HEK293 (cell line): ENCODE measurements at regions not wholly inside any gene's neighbourhood (a gene's known extent, or its start where the extent isn't known, plus 50 kb on each side); places are given as distances from the start of the nearest gene placed in this dataset.

Experiments used
- CTCF ChIA-PET: fragments of 350-600 bp; formaldehyde crosslinking; extraction: SDS; loops from one replicate; lab custom pipeline; 2021; ENCODE audit warnings: antibody characterized with exemption; lab: Yijun Ruan, JAX
- POLR2A ChIA-PET: fragments of 300-600 bp; formaldehyde crosslinking; extraction: SDS; loops from one replicate; lab custom pipeline; 2020; ENCODE audit warnings: antibody characterized with exemption, inconsistent platforms; lab: Yijun Ruan, JAX
- H3K27ac ChIP-seq: fragments of 200-500 bp; sonication (Bioruptor generic); 2 replicates; pipeline ENCODE4 v1.5.1; 2014; ENCODE audit warnings: low read depth, low read length, control low read depth, inconsistent platforms; ENCODE audit errors: extremely low read depth
- H3K36me3 ChIP-seq, 2 experiments: fragments of 200-500 bp in 1 of 2; sonication (Bioruptor generic) in 1 of 2; 1 replicate in 1 of 2; 2 replicates in 1 of 2; pipeline ENCODE4 v1.5.1; 2014 to 2017; ENCODE audit warnings: inconsistent platforms in 2 of 2, low read length in 2 of 2; ENCODE audit not compliant: control insufficient read depth in 2 of 2, insufficient read depth in 1 of 2
- H3K4me1 ChIP-seq: fragments of 200-500 bp; sonication (Bioruptor generic); 2 replicates; pipeline ENCODE4 v1.5.1; 2014; ENCODE audit warnings: mild to moderate bottlenecking, low read length, inconsistent platforms; ENCODE audit not compliant: control insufficient read depth, insufficient read depth
- H3K4me3 ChIP-seq: 2 replicates; pipeline ENCODE4 v1.5.1; 2011; ENCODE audit warnings: low read depth, mild to moderate bottlenecking, control low read depth, low read length, moderate library complexity
- H3K9me3 ChIP-seq: fragments of 200-500 bp; sonication (Bioruptor generic); 2 replicates; pipeline ENCODE4 v1.5.1; 2014; ENCODE audit warnings: low read depth, low read length, inconsistent platforms; ENCODE audit not compliant: control insufficient read depth, insufficient read depth
- EGR2 ChIP-seq: fragments of 450-650 bp; formaldehyde crosslinking; IDR thresholded peaks from 2 replicates; pipeline ENCODE4 v1.5.1; 2016; ENCODE audit warnings: low read depth, missing biosample characterization, missing genetic modification characterization
- KLF1 ChIP-seq: fragments of 450-650 bp; formaldehyde crosslinking; IDR thresholded peaks from 2 replicates; pipeline ENCODE4 v1.5.1; 2016; ENCODE audit warnings: missing biosample characterization, missing genetic modification characterization
- KLF10 ChIP-seq: fragments of 450-650 bp; IDR thresholded peaks from 2 replicates; pipeline ENCODE4 v1.5.1; 2018; ENCODE audit warnings: missing biosample characterization, mild to moderate bottlenecking, missing genetic modification characterization
- KLF7 ChIP-seq: fragments of 450-650 bp; formaldehyde crosslinking; IDR thresholded peaks from 2 replicates; pipeline ENCODE4 v1.5.1; 2016; ENCODE audit warnings: missing biosample characterization, missing genetic modification characterization, borderline replicate concordance
- MZF1 ChIP-seq: fragments of 450-650 bp; formaldehyde crosslinking; IDR thresholded peaks from 2 replicates; pipeline ENCODE4 v1.5.1; 2017; ENCODE audit warnings: missing biosample characterization, missing genetic modification characterization, borderline replicate concordance
- SCRT2 ChIP-seq: fragments of 450-650 bp; formaldehyde crosslinking; IDR thresholded peaks from 2 replicates; pipeline ENCODE4 v1.5.1; 2016; ENCODE audit warnings: missing biosample characterization, missing genetic modification characterization
- ZBTB20 ChIP-seq: fragments of 450-650 bp; formaldehyde crosslinking; IDR thresholded peaks from 2 replicates; pipeline ENCODE4 v1.5.1; 2016; ENCODE audit warnings: missing biosample characterization, missing genetic modification characterization
- ZBTB21 ChIP-seq: fragments of 450-650 bp; formaldehyde crosslinking; IDR thresholded peaks from 2 replicates; pipeline ENCODE4 v1.5.1; 2017; ENCODE audit warnings: missing biosample characterization, missing genetic modification characterization
- ZBTB7A ChIP-seq: fragments of 450-650 bp; formaldehyde crosslinking; IDR thresholded peaks from 2 replicates; pipeline ENCODE4 v1.5.1; 2016; ENCODE audit warnings: low read depth, missing biosample characterization, missing genetic modification characterization
- ZFHX2 ChIP-seq: fragments of 450-650 bp; formaldehyde crosslinking; conservative IDR thresholded peaks from 2 replicates; pipeline ENCODE4 v1.5.1; 2016; ENCODE audit warnings: missing biosample characterization, missing genetic modification characterization
- ZFP37 ChIP-seq: fragments of 450-650 bp; formaldehyde crosslinking; IDR thresholded peaks from 2 replicates; pipeline ENCODE4 v1.5.1; 2016; ENCODE audit warnings: missing biosample characterization, missing genetic modification characterization
- ZNF121 ChIP-seq: fragments of 450-650 bp; formaldehyde crosslinking; IDR thresholded peaks from 2 replicates; pipeline ENCODE4 v1.5.1; 2016; ENCODE audit warnings: missing biosample characterization, missing genetic modification characterization
- ZNF155 ChIP-seq: fragments of 450-650 bp; formaldehyde crosslinking; IDR thresholded peaks from 2 replicates; pipeline ENCODE4 v1.5.1; 2016; ENCODE audit warnings: missing biosample characterization, missing genetic modification characterization
- ZNF174 ChIP-seq: fragments of 450-650 bp; formaldehyde crosslinking; IDR thresholded peaks from 2 replicates; pipeline ENCODE4 v1.5.0; 2017; ENCODE audit warnings: missing biosample characterization, mild to moderate bottlenecking, missing genetic modification characterization
- ZNF211 ChIP-seq: fragments of 450-650 bp; formaldehyde crosslinking; IDR thresholded peaks from 2 replicates; pipeline ENCODE4 v1.5.1; 2016; ENCODE audit warnings: low read depth, missing biosample characterization, missing genetic modification characterization
- ZNF510 ChIP-seq: fragments of 450-650 bp; formaldehyde crosslinking; IDR thresholded peaks from 2 replicates; pipeline ENCODE4 v1.5.1; 2018; ENCODE audit warnings: mild to moderate bottlenecking, missing genetic modification characterization, missing biosample characterization; ENCODE audit not compliant: insufficient replicate concordance
- ZNF621 ChIP-seq: fragments of 450-650 bp; formaldehyde crosslinking; IDR thresholded peaks from 2 replicates; pipeline ENCODE4 v1.5.1; 2017; ENCODE audit warnings: missing biosample characterization, missing genetic modification characterization
- ZNF654 ChIP-seq: fragments of 450-650 bp; formaldehyde crosslinking; IDR thresholded peaks from 2 replicates; pipeline ENCODE4 v1.5.1; 2016; ENCODE audit warnings: low read depth, missing biosample characterization, missing genetic modification characterization
- ZNF658 ChIP-seq: fragments of 450-650 bp; formaldehyde crosslinking; IDR thresholded peaks from 2 replicates; pipeline ENCODE4; 2016; ENCODE audit warnings: missing biosample characterization, missing genetic modification characterization
- ZNF664 ChIP-seq: fragments of 450-650 bp; formaldehyde crosslinking; IDR thresholded peaks from 2 replicates; pipeline ENCODE4 v1.5.1; 2016; ENCODE audit warnings: missing biosample characterization, missing genetic modification characterization
- ZNF701 ChIP-seq: fragments of 450-650 bp; formaldehyde crosslinking; IDR thresholded peaks from 2 replicates; pipeline ENCODE4 v1.5.1; 2016; ENCODE audit warnings: missing biosample characterization, missing genetic modification characterization
- ZNF747 ChIP-seq: fragments of 450-650 bp; formaldehyde crosslinking; IDR thresholded peaks from 2 replicates; pipeline ENCODE4 v1.5.1; 2016; ENCODE audit warnings: missing biosample characterization, missing genetic modification characterization
- ZNF776 ChIP-seq: fragments of 450-650 bp; formaldehyde crosslinking; IDR thresholded peaks from 2 replicates; pipeline ENCODE4 v1.5.0; 2017; ENCODE audit warnings: missing biosample characterization, missing genetic modification characterization, borderline replicate concordance
- ZSCAN16 ChIP-seq: fragments of 450-650 bp; formaldehyde crosslinking; IDR thresholded peaks from 2 replicates; pipeline ENCODE4 v1.5.1; 2016; ENCODE audit warnings: missing biosample characterization, missing genetic modification characterization
- TF ChIP-seq, protein P1 (sequence below): fragments of 450-650 bp; formaldehyde crosslinking; IDR thresholded peaks from 2 replicates; pipeline ENCODE4 v1.5.1; 2016; ENCODE audit warnings: missing biosample characterization, missing genetic modification characterization
- TF ChIP-seq, protein P2 (sequence below): fragments of 450-650 bp; formaldehyde crosslinking; IDR thresholded peaks from 2 replicates; pipeline ENCODE4 v1.5.1; 2016; ENCODE audit warnings: missing biosample characterization, missing genetic modification characterization
- TF ChIP-seq, protein P3 (sequence below): fragments of 450-650 bp; formaldehyde crosslinking; IDR thresholded peaks from 2 replicates; pipeline ENCODE4 v1.5.1; 2017; ENCODE audit warnings: missing biosample characterization, missing genetic modification characterization

- POLR2A ChIA-PET = no interaction called here
- Histone ChIP-seq H3K4me3 (no peak overlapping the region), H3K36me3 (no peaks in the 10 kb centered on the region), H3K4me1 (no peaks in the 10 kb centered on the region), H3K27ac (no peak overlapping the region), H3K9me3 (no peaks in the 10 kb centered on the region)
- CTCF ChIA-PET = no interaction called here
- TF ChIP-seq ZNF121 (tag by site-specific recombination) (no peak), ZNF174 (tag by site-specific recombination) (no peak), SCRT2 (tag by site-specific recombination) (no peak), ZNF155 (tag by site-specific recombination) (no peak), ZNF776 (tag by site-specific recombination) (no peak), ZSCAN16 (tag by site-specific recombination) (no peak), EGR2 (tag by site-specific recombination) (no peak), ZFP37 (tag by site-specific recombination) (no peak)
- TF ChIP-seq, protein P1, sequence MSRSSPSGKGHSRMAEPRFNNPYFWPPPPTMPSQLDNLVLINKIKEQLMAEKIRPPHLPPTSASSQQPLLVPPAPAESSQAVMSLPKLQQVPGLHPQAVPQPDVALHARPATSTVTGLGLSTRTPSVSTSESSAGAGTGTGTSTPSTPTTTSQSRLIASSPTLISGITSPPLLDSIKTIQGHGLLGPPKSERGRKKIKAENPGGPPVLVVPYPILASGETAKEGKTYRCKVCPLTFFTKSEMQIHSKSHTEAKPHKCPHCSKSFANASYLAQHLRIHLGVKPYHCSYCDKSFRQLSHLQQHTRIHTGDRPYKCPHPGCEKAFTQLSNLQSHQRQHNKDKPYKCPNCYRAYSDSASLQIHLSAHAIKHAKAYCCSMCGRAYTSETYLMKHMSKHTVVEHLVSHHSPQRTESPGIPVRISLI (tag by site-specific recombination) = no peak
These were observed 89.6 kb upstream of the API5 start for GRCh38 chr11:43222215-43222614.

GRCh38 chr11:43223026-43223425 lies 88.8 kb upstream of the API5 start:
- POLR2A ChIA-PET = no interaction called here
- no peaks in the 10 kb centered on the region for H3K36me3 ChIP-seq
- no peaks in the 10 kb centered on the region for H3K4me1 ChIP-seq
- H3K9me3 ChIP-seq = no peaks in the 10 kb centered on the region
- H3K27ac ChIP-seq = no peak overlapping the region
- H3K4me3 ChIP-seq = no peak overlapping the region
- CTCF ChIA-PET = no interaction called here
- no peak for TF ChIP-seq ZNF621 (tag by site-specific recombination)
- no peak for TF ChIP-seq ZNF701 (tag by site-specific recombination)
- no peak for TF ChIP-seq MZF1
- no peak for TF ChIP-seq KLF7 (tag by site-specific recombination)
- no peak for TF ChIP-seq ZBTB20 (tag by site-specific recombination)
- TF ChIP-seq ZSCAN16 (tag by site-specific recombination) = no peak
- TF ChIP-seq ZFHX2 (tag by site-specific recombination) = no peak
- no peak for TF ChIP-seq ZNF747 (tag by site-specific recombination)
- TF ChIP-seq ZNF658 (tag by site-specific recombination) = no peak
- TF ChIP-seq ZNF654 (tag by site-specific recombination) = no peak
- TF ChIP-seq ZNF211 = no peak
- TF ChIP-seq KLF10 (tag by site-specific recombination) = no peak
- TF ChIP-seq ZBTB21 (tag by site-specific recombination) = no peak
- no peak for TF ChIP-seq ZNF510
- TF ChIP-seq, protein P2, sequence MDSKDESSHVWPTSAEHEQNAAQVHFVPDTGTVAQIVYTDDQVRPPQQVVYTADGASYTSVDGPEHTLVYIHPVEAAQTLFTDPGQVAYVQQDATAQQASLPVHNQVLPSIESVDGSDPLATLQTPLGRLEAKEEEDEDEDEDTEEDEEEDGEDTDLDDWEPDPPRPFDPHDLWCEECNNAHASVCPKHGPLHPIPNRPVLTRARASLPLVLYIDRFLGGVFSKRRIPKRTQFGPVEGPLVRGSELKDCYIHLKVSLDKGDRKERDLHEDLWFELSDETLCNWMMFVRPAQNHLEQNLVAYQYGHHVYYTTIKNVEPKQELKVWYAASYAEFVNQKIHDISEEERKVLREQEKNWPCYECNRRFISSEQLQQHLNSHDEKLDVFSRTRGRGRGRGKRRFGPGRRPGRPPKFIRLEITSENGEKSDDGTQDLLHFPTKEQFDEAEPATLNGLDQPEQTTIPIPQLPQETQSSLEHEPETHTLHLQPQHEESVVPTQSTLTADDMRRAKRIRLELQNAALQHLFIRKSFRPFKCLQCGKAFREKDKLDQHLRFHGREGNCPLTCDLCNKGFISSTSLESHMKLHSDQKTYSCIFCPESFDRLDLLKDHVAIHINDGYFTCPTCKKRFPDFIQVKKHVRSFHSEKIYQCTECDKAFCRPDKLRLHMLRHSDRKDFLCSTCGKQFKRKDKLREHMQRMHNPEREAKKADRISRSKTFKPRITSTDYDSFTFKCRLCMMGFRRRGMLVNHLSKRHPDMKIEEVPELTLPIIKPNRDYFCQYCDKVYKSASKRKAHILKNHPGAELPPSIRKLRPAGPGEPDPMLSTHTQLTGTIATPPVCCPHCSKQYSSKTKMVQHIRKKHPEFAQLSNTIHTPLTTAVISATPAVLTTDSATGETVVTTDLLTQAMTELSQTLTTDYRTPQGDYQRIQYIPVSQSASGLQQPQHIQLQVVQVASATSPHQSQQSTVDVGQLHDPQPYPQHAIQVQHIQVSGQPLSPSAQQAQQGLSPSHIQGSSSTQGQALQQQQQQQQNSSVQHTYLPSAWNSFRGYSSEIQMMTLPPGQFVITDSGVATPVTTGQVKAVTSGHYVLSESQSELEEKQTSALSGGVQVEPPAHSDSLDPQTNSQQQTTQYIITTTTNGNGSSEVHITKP = no peak
- no peak for TF ChIP-seq ZBTB7A (tag by site-specific recombination)
- TF ChIP-seq KLF1 (tag by site-specific recombination) = no peak
- TF ChIP-seq, protein P3, sequence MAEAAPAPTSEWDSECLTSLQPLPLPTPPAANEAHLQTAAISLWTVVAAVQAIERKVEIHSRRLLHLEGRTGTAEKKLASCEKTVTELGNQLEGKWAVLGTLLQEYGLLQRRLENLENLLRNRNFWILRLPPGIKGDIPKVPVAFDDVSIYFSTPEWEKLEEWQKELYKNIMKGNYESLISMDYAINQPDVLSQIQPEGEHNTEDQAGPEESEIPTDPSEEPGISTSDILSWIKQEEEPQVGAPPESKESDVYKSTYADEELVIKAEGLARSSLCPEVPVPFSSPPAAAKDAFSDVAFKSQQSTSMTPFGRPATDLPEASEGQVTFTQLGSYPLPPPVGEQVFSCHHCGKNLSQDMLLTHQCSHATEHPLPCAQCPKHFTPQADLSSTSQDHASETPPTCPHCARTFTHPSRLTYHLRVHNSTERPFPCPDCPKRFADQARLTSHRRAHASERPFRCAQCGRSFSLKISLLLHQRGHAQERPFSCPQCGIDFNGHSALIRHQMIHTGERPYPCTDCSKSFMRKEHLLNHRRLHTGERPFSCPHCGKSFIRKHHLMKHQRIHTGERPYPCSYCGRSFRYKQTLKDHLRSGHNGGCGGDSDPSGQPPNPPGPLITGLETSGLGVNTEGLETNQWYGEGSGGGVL (tag by site-specific recombination) = no peak
- no peak for TF ChIP-seq ZNF664
